Ramos (cell line): ENCODE measurements at regions not wholly inside any gene's neighbourhood (a gene's known extent, or its start where the extent isn't known, plus 50 kb on each side); places are given as distances from the start of the nearest gene placed in this dataset.
"Not testable (repeated sequence)": the region's sequence is repeated elsewhere in the genome, so short reads cannot be mapped to it uniquely, and the experiment has no call there.

ENCODE experiments used
- in situ Hi-C: fragments of 300-500 bp; cut with MboI; formaldehyde crosslinking; loops from one replicate; pipeline ENCODE4 v1.14.3; 2022; ENCODE audit warnings: low sequenced_read_pairs; ENCODE audit not compliant: unreplicated experiment

- in situ Hi-C loops, result no loop called here
Measured at GRCh38 chr2:23050388-23050787, 334.6 kb upstream of the KLHL29 start.

GRCh38 chr2:23053601-23054000 is 331.4 kb upstream of the KLHL29 start:
- in situ Hi-C loops, result no loop called here

DNA sequence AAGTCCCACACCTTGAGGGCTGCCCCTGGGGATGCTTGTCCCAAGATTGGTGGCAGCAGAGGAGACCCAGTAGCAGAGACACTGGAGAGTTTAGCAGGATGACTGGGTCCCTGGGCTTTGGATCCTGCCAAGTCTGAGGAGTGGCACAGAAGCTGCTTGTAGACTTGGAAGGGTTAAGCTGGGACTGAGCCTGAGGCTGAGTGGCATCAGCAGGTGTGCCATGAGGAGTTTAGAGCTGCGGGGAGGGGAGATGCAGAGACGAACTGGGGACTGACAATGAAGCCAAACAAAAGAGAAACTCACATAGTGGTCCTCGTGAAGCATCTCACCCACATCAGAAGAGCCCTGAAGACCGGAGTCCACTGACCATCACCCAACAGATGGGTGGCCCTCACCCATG is 329.7 kb upstream of the KLHL29 start:
- in situ Hi-C loops, result no loop called here

DNA sequence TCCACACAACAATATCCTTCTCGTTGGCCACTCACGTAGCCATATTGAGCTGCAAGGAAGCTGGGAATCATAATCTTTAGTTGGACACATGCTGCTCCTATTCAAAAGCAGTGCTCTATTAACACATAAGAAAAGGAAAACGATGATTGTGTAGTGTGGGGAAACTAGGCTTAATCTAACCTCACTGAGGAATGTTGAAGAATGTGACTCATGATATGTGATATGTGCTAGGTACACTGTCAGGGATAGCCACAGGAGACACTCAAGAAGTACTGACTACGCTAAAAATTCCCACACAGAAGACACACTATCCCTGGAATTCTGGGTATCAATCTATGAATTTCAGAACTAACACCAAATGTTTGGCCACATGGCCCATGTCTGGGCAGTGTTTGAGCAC is 328.1 kb upstream of the KLHL29 start:
- in situ Hi-C loops, result not testable (repeated sequence)

DNA sequence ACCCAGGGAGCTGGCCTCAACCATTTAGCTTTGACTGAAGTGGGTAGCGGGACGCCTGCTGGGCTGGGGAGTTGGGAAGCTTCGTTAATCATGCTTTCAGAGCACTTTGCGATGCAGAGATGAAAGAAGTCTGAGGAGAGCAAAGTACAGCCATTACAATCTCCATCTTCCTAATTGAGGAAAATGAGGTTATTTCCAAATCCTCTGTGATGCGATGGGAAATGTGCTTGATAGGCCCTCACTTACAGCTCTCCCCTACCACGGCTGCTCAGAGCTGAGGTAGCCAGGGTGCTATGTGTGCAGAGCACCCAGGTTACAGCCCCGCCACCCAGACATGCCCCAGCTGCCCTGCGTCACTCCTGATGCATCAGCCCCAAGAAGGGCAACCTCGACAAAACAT is 326.5 kb upstream of the KLHL29 start:
- in situ Hi-C loops, result no loop called here

DNA sequence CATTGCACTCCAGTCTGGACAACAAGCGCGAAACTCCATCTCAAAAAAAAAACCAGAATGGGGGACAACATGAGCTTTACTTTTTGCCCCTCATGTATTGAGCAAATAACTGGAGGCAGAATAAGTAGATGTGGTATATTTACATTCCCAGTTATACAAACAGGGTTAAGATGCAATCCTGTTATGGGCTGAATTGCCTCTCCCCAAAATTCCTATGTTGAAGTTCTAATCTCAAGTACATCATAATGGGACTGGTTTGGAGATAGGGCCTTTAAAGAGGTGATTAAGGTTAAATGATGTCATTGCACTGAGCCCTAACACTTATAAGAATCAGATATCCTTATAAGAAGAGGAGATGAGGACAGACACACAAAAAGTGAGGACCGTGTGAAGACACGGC is 319.8 kb upstream of the KLHL29 start:
- in situ Hi-C loops, result no loop called here

DNA sequence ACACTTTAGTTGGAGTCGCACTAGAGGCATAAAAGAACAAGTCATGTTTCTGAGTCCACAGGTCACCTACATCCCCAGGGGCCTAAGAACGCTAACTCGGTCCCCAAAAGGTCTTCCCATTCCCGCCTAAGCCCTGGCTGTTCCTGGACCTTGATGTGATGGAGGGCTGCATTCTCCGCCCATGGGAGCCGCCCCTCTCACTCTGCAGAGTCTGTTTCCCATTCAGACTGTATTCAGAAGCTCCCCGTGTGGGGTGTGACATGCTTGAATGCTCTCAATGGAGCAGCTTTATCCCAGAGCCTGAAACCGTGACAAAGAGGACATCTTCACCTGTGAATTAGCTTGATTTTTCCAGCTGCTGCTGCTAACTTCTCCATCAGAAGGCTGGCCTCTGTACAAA is 319.0 kb upstream of the KLHL29 start:
- in situ Hi-C loops, result no loop called here

DNA sequence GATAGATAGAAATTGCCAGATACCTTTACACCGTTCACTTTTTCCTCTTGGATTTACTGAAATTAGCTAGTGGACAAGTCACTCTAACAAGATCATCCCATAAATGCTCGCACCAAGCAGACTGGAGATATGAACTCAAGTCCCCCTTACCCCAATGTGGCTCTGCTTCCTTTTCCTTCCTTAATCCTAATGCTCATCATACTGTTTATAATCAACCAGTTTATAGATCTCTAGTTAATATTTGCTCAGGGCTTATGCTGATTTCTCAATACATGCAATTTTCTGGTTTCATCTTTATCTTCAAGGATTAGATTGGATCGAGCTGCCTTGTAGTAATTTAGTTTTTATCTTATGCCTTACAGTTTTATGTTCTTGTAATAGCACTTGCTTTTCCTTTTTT is 318.3 kb upstream of the KLHL29 start:
- in situ Hi-C loops, result no loop called here

DNA sequence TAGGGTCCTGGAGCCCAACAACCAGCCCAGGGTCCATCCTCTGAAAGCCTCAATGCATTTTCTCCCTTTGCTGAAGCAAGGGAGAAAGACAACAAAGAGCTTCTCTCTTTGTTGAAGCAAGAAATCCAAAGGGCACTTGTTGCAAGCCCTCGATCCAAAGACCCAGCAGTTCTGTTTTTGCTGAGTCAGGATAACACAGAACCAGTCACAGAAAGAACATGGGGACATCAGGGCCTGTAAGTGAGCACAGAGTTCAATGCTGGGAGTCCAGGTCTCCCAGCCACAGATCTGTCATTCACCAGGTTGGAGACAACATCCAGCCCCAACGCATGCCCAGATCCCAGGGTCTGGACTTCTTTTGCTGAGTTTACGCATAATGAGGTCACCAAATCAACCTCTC is 315.8 kb upstream of the KLHL29 start:
- in situ Hi-C loops, result no loop called here

- in situ Hi-C loops, result no loop called here
Measured at GRCh38 chr2:23069923-23070322, 315.1 kb upstream of the KLHL29 start.

DNA sequence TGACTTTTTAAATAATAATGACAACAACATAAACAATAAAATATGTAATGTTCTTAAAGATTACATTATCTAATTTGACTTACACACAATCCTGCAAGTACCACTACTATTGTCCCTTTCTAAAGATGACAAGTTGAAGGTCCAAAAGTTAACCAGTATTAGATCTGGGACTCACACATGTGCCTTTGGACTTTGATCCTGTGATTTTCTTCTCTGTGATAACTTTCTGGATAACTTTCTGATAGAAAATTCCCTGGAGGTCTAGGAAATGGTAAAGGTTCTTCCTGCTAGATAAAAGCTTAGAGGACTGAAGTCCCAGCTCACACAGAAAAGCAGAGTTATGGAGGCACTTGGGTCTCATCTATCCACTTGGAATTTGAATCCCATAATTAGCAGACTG is 311.9 kb upstream of the KLHL29 start:
- in situ Hi-C loops, result no loop called here

- in situ Hi-C loops, result no loop called here
Measured at GRCh38 chr2:23073671-23074070, 311.3 kb upstream of the KLHL29 start.

GRCh38 chr2:23077596-23077995 is 307.4 kb upstream of the KLHL29 start:
- in situ Hi-C loops, result no loop called here

- in situ Hi-C loops, result no loop called here
Measured at GRCh38 chr2:23078784-23079434, 306.1 kb upstream of the KLHL29 start.

DNA sequence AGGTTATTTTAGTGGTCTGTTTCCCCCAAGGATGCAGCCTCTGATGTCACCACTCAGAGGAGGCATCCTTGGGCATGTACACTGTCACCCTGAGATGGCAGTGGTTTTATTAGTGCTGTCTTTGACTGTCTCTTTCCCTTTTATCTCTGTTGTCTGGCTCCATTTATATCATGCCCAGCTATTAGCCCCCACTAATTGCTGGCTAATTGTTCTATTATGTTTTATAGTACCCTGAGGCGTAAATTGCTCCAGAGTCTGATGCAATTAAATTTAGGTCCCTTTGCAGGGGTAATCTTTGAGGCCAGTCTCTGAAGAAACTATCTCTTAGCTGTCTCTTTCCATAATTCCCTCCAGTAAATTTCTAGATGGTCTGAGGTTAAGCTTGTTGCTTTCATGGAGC is 301.0 kb upstream of the KLHL29 start:
- in situ Hi-C loops, result no loop called here

- in situ Hi-C loops, result no loop called here
Measured at GRCh38 chr2:23091019-23091418, 294.0 kb upstream of the KLHL29 start.

DNA sequence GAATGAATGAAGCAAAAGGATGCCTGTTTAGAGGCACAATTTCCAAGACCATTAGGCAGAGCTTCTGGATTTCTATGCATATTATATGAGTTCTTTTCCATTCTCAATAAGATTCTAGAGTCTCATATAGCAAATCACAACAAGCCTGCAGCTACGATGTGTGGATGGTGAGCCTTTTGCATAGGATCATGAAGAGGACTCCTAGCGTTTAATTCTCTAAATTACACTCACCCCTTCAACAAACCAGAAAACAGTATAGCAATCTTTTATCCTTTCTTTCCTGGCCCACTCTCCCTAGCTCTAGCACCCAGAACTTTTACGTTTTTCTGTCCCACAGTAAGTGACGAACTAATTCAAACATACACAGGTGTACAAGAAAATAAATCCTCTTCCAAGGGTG is 293.1 kb upstream of the KLHL29 start:
- in situ Hi-C loops, result no loop called here

GRCh38 chr2:23092831-23093230 is 292.1 kb upstream of the KLHL29 start:
- in situ Hi-C loops, result no loop called here

- in situ Hi-C loops, result no loop called here
Measured at GRCh38 chr2:23093513-23093912, 291.5 kb upstream of the KLHL29 start.

DNA sequence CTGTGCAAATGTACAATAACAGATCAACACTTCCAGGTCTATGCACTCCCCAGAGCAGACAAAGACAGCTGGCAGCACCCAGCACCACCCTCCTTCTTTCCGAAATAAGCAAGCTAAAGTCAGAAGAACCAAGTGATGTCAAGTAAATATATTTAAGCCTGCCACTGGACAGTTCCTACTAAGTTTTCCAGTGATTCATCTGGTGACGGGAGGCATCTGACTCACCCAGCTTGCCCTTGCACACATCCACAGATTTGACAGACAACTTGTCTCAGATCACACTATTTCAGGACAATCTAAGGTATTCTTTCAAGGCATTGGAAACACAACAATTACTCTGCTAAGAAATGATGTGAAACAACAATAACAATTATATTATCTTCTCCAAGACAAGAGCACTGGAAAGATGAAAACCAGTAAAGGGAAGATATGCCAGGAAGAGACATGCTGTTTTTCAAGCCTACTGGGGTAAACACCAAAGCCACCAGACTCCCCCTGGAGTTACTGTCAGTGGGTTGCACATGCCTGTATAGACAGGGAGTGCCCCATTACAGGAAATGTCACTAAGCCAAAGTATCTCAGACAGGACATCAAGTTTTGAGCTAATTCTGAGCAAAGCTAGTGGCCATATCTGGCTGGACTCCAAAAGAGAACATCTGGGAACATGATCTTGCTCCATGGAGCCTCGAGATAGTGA is 287.9 kb upstream of the KLHL29 start:
- in situ Hi-C loops, result no loop called here

- in situ Hi-C loops, result no loop called here
Measured at GRCh38 chr2:23100406-23100805, 284.6 kb upstream of the KLHL29 start.

- in situ Hi-C loops, result no loop called here
Measured at GRCh38 chr2:23106242-23106785, 278.7 kb upstream of the KLHL29 start.
